Neural progenitor cell (in vitro differentiated cells): ENCODE measurements at regions not wholly inside any gene's neighbourhood (a gene's known extent, or its start where the extent isn't known, plus 50 kb on each side); places are given as distances from the start of the nearest gene placed in this dataset.
"Not testable (repeated sequence)": the region's sequence is repeated elsewhere in the genome, so short reads cannot be mapped to it uniquely, and the experiment has no call there.

ENCODE experiments used
- DNase-seq: peaks from one replicate; pipeline ENCODE4 v3.0.0-alpha.2; 2016; ENCODE audit warnings: low spot score
- H2AFZ ChIP-seq: fragments of 200-600 bp; sonication (generic); replicated peaks from 2 replicates; pipeline ENCODE4 v1.6.1; 2016; ENCODE audit warnings: antibody characterized with exemption
- H3F3A ChIP-seq: fragments of 200-600 bp; sonication (generic); 2 replicates; pipeline ENCODE4 v1.6.1; 2016; ENCODE audit warnings: antibody characterized with exemption, low read depth
- H3K27ac ChIP-seq: fragments of 200-600 bp; sonication (generic); 2 replicates; pipeline ENCODE4 v1.5.1; 2016; ENCODE audit warnings: mild to moderate bottlenecking
- H3K27me3 ChIP-seq: fragments of 200-600 bp; sonication (generic); 2 replicates; pipeline ENCODE4 v1.6.1; 2016; ENCODE audit warnings: mild to moderate bottlenecking, moderate library complexity
- H3K36me3 ChIP-seq: fragments of 200-600 bp; sonication (generic); 2 replicates; pipeline ENCODE4 v1.5.1; 2016
- H3K4me1 ChIP-seq: fragments of 200-600 bp; sonication (generic); 2 replicates; pipeline ENCODE4 v1.6.1; 2016; ENCODE audit warnings: mixed run types
- H3K4me2 ChIP-seq: fragments of 200-600 bp; sonication (generic); 2 replicates; pipeline ENCODE4 v1.6.1; 2016
- H3K4me3 ChIP-seq: fragments of 200-600 bp; sonication (generic); 2 replicates; pipeline ENCODE4 v1.5.1; 2016
- H3K79me2 ChIP-seq: fragments of 200-600 bp; sonication (generic); 2 replicates; pipeline ENCODE4 v1.6.1; 2016; ENCODE audit warnings: low read depth
- H3K9ac ChIP-seq: fragments of 200-600 bp; sonication (generic); 2 replicates; pipeline ENCODE4 v1.6.1; 2016
- H3K9me3 ChIP-seq: fragments of 200-600 bp; sonication (generic); 2 replicates; pipeline ENCODE4 v1.5.1; 2016; ENCODE audit warnings: low read depth
- H4K20me1 ChIP-seq: fragments of 200-600 bp; sonication (generic); 2 replicates; pipeline ENCODE4 v1.6.1; 2016; ENCODE audit warnings: low read depth
- H3K27ac Mint-ChIP-seq: 3 replicates; pipeline ENCODE4 v1.8.0; 2021; ENCODE audit warnings: mixed read lengths
- H3K27me3 Mint-ChIP-seq: 2 replicates; pipeline ENCODE4 v1.8.0; 2022; ENCODE audit warnings: low read depth, mild to moderate bottlenecking, inconsistent platforms, moderate library complexity, mixed read lengths; ENCODE audit not compliant: insufficient read depth
- H3K36me3 Mint-ChIP-seq: 3 replicates; pipeline ENCODE4 v1.8.0; 2021; ENCODE audit warnings: mixed read lengths
- H3K4me1 Mint-ChIP-seq: 3 replicates; pipeline ENCODE4 v1.8.0; 2021; ENCODE audit warnings: mixed read lengths
- H3K4me3 Mint-ChIP-seq: 3 replicates; pipeline ENCODE4 v1.8.0; 2021; ENCODE audit warnings: mild to moderate bottlenecking, moderate library complexity, mixed read lengths
- H3K9me3 Mint-ChIP-seq: 3 replicates; pipeline ENCODE4 v1.8.0; 2020; ENCODE audit warnings: mixed read lengths
- CTCF ChIP-seq: fragments of 200-600 bp; sonication (generic); IDR thresholded peaks from 2 replicates; pipeline ENCODE4 v1.5.1; 2017; ENCODE audit warnings: antibody characterized with exemption, mild to moderate bottlenecking
- EZH2 ChIP-seq: fragments of 200-600 bp; sonication (generic); IDR thresholded peaks from 2 replicates; pipeline ENCODE4 v1.6.1; 2017; ENCODE audit warnings: antibody characterized with exemption, mild to moderate bottlenecking, moderate library complexity
- EZH2phosphoT487 ChIP-seq: fragments of 200-600 bp; sonication (generic); IDR thresholded peaks from 2 replicates; pipeline ENCODE4 v1.6.1; 2017; ENCODE audit warnings: antibody characterized with exemption

GRCh38 chr4:181119186-181119585, 1124.0 kb upstream of the TENM3 start:
- Histone ChIP-seq H3K4me2 (no peak overlapping the region), H3K4me3 (no peak overlapping the region), H3K9me3 (no peaks in the 10 kb centered on the region), H3K4me1 (no peaks in the 10 kb centered on the region), H2AFZ (no peak overlapping the region), H3K9ac (no peak overlapping the region), H4K20me1 (no peaks in the 10 kb centered on the region), H3K36me3 (no peaks in the 10 kb centered on the region), H3K79me2 (no peaks in the 10 kb centered on the region), H3K27me3 (no peaks in the 10 kb centered on the region), H3F3A (no peaks in the 10 kb centered on the region), H3K27ac (no peak overlapping the region)
- TF ChIP-seq CTCF (no peak), EZH2phosphoT487 (no peak), EZH2 (no peak)
- no peak overlapping the region for H3K27ac Mint-ChIP-seq
- no peak overlapping the region for H3K4me3 Mint-ChIP-seq
- no peaks in the 10 kb centered on the region for H3K9me3 Mint-ChIP-seq
- H3K27me3 Mint-ChIP-seq, result no peaks in the 10 kb centered on the region
- no peaks in the 10 kb centered on the region for H3K36me3 Mint-ChIP-seq
- peaks cover 13% of the 10 kb centered on the region for H3K4me1 Mint-ChIP-seq
- no peak for DNase-seq

GRCh38 chr4:181121733-181122132, 1121.5 kb upstream of the TENM3 start:
- no peak for DNase-seq
- no peaks in the 10 kb centered on the region for H3K9me3 ChIP-seq
- TF ChIP-seq EZH2phosphoT487, result no peak
- no peak for TF ChIP-seq CTCF
- TF ChIP-seq EZH2, result no peak
- no peaks in the 10 kb centered on the region for H3F3A ChIP-seq
- no peaks in the 10 kb centered on the region for H4K20me1 ChIP-seq
- H3K27me3 ChIP-seq, result no peaks in the 10 kb centered on the region
- H3K9me3 Mint-ChIP-seq, result no peaks in the 10 kb centered on the region
- H3K4me2 ChIP-seq, result no peak overlapping the region
- no peak overlapping the region for H2AFZ ChIP-seq
- no peak overlapping the region for H3K9ac ChIP-seq
- H3K36me3 Mint-ChIP-seq, result no peaks in the 10 kb centered on the region
- H3K27ac Mint-ChIP-seq, result no peak overlapping the region
- no peaks in the 10 kb centered on the region for H3K36me3 ChIP-seq
- H3K4me1 ChIP-seq, result no peaks in the 10 kb centered on the region
- H3K4me3 Mint-ChIP-seq, result no peak overlapping the region
- H3K4me1 Mint-ChIP-seq, result peaks cover 13% of the 10 kb centered on the region
- H3K27ac ChIP-seq, result no peak overlapping the region
- no peak overlapping the region for H3K4me3 ChIP-seq
- H3K27me3 Mint-ChIP-seq, result no peaks in the 10 kb centered on the region
- H3K79me2 ChIP-seq, result no peaks in the 10 kb centered on the region

- no peak overlapping the region for H2AFZ ChIP-seq
- peaks cover 31% of the 10 kb centered on the region for H3K9me3 Mint-ChIP-seq
Measured at GRCh38 chr4:181127171-181127570, 1116.0 kb upstream of the TENM3 start.

GRCh38 chr4:181130317-181130716, 1112.9 kb upstream of the TENM3 start:
- H3K36me3 ChIP-seq, H3K4me3 Mint-ChIP-seq, DNase-seq, H3K27ac ChIP-seq, H2AFZ ChIP-seq, H3K27me3 ChIP-seq, H3F3A ChIP-seq, H4K20me1 ChIP-seq, H3K4me3 ChIP-seq, H3K4me2 ChIP-seq, H3K27me3 Mint-ChIP-seq, H3K79me2 ChIP-seq, H3K9ac ChIP-seq, H3K9me3 ChIP-seq: not testable (repeated sequence)
- Mint-ChIP-seq H3K9me3 (peaks cover 34% of the 10 kb centered on the region), H3K27ac (peak overlapping the region; percentile 12), H3K36me3 (peaks cover 17% of the 10 kb centered on the region), H3K4me1 (peaks cover 18% of the 10 kb centered on the region)
- peaks cover 13% of the 10 kb centered on the region for H3K4me1 ChIP-seq

More at GRCh38 chr4:181127171-181127570, 1116.0 kb upstream of the TENM3 start:
- peaks cover 18% of the 10 kb centered on the region for H3K4me1 Mint-ChIP-seq
- Histone ChIP-seq H3F3A (peaks cover 7% of the 10 kb centered on the region), H3K27me3 (no peaks in the 10 kb centered on the region), H3K4me2 (peak overlapping the region; percentile 9), H3K27ac (no peak overlapping the region), H3K4me3 (no peak overlapping the region), H3K9ac (no peak overlapping the region), H3K36me3 (no peaks in the 10 kb centered on the region), H3K9me3 (no peaks in the 10 kb centered on the region), H3K4me1 (peaks cover 13% of the 10 kb centered on the region), H3K79me2 (no peaks in the 10 kb centered on the region), H4K20me1 (no peaks in the 10 kb centered on the region)
- H3K4me3 Mint-ChIP-seq, result no peak overlapping the region
- no peak for TF ChIP-seq EZH2phosphoT487
- no peak for TF ChIP-seq CTCF
- no peak for TF ChIP-seq EZH2
- no peak for DNase-seq
- peaks cover 7% of the 10 kb centered on the region for H3K27me3 Mint-ChIP-seq
- no peak overlapping the region for H3K27ac Mint-ChIP-seq
- peaks cover 16% of the 10 kb centered on the region for H3K36me3 Mint-ChIP-seq
